OCI-LY1 (cell line): ENCODE measurements at regions not wholly inside any gene's neighbourhood (a gene's known extent, or its start where the extent isn't known, plus 50 kb on each side); places are given as distances from the start of the nearest gene placed in this dataset.

ENCODE experiments used
- H2AFZ ChIP-seq: fragments of 200-600 bp; sonication (generic), shearing (Covaris generic); 2 replicates; pipeline ENCODE4 v1.6.0; 2014; ENCODE audit warnings: antibody characterized with exemption, mild to moderate bottlenecking, low read length
- H3F3A ChIP-seq: fragments of 200-600 bp; sonication (generic), shearing (Covaris generic); 2 replicates; pipeline ENCODE4 v1.6.0; 2014; ENCODE audit warnings: mild to moderate bottlenecking, antibody characterized with exemption, low read length, moderate library complexity; ENCODE audit not compliant: insufficient read depth
- H3K27ac ChIP-seq: fragments of 200-600 bp; sonication (generic); 2 replicates; pipeline ENCODE4 v1.5.1; 2014; ENCODE audit warnings: low read length, mixed run types, mild to moderate bottlenecking, low read depth; ENCODE audit not compliant: poor library complexity, severe bottlenecking
- H3K27me3 ChIP-seq: fragments of 200-600 bp; sonication (generic); 2 replicates; pipeline ENCODE4 v1.6.0; 2014; ENCODE audit warnings: antibody characterized with exemption, mild to moderate bottlenecking, low read length, moderate library complexity; ENCODE audit not compliant: insufficient read depth
- H3K36me3 ChIP-seq: fragments of 200-600 bp; sonication (generic); 2 replicates; pipeline ENCODE4 v1.6.1; 2014; ENCODE audit warnings: mild to moderate bottlenecking, antibody characterized with exemption, low read length, moderate library complexity, mixed read lengths; ENCODE audit not compliant: insufficient read depth
- H3K4me1 ChIP-seq: fragments of 200-600 bp; sonication (generic); 2 replicates; pipeline ENCODE4 v1.5.1; 2014; ENCODE audit warnings: mild to moderate bottlenecking, low read length, moderate library complexity; ENCODE audit not compliant: insufficient read depth, severe bottlenecking
- H3K4me2 ChIP-seq: fragments of 200-600 bp; sonication (generic), shearing (Covaris generic); 2 replicates; pipeline ENCODE4 v1.6.1; 2014; ENCODE audit warnings: low read length
- H3K4me3 ChIP-seq: fragments of 200-600 bp; sonication (generic); 2 replicates; pipeline ENCODE4 v1.5.1; 2014; ENCODE audit warnings: low read length, low read depth, mild to moderate bottlenecking, mixed read lengths; ENCODE audit not compliant: poor library complexity, severe bottlenecking
- H3K79me2 ChIP-seq: fragments of 200-600 bp; shearing (Covaris generic); 2 replicates; pipeline ENCODE4 v1.6.1; 2016; ENCODE audit warnings: mixed run types, low read length, mixed read lengths; ENCODE audit not compliant: insufficient read depth
- H3K9ac ChIP-seq: fragments of 200-600 bp; sonication (generic), shearing (Covaris generic); 2 replicates; pipeline ENCODE4 v1.6.1; 2014; ENCODE audit warnings: mild to moderate bottlenecking, low read length, mixed read lengths
- H3K9me2 ChIP-seq: fragments of 200-600 bp; sonication (generic), shearing (Covaris generic); 2 replicates; pipeline ENCODE4 v1.6.1; 2014; ENCODE audit warnings: low read depth, mild to moderate bottlenecking, low read length, mixed read lengths
- H3K9me3 ChIP-seq: fragments of 200-600 bp; shearing (Covaris generic); 2 replicates; pipeline ENCODE4 v1.6.1; 2014; ENCODE audit warnings: low read length, mixed read lengths
- H4K20me1 ChIP-seq: fragments of 200-600 bp; sonication (generic), shearing (Covaris generic); 2 replicates; pipeline ENCODE4 v1.6.0; 2016; ENCODE audit warnings: mild to moderate bottlenecking, low read length; ENCODE audit not compliant: insufficient read depth
- EZH2 ChIP-seq: fragments of 200-600 bp; sonication (generic), shearing (Covaris generic); IDR thresholded peaks from 2 replicates; pipeline ENCODE4 v1.8.0; 2017; ENCODE audit warnings: borderline replicate concordance, mixed run types, mild to moderate bottlenecking, antibody characterized with exemption, low read length, moderate library complexity, mixed read lengths
- TF ChIP-seq, protein P1 (sequence below): fragments of 200-600 bp; sonication (generic), shearing (Covaris generic); IDR thresholded peaks from 2 replicates; pipeline ENCODE4 v1.5.1; 2017; ENCODE audit warnings: mild to moderate bottlenecking, antibody characterized with exemption, low read length, moderate library complexity, mixed read lengths

DNA sequence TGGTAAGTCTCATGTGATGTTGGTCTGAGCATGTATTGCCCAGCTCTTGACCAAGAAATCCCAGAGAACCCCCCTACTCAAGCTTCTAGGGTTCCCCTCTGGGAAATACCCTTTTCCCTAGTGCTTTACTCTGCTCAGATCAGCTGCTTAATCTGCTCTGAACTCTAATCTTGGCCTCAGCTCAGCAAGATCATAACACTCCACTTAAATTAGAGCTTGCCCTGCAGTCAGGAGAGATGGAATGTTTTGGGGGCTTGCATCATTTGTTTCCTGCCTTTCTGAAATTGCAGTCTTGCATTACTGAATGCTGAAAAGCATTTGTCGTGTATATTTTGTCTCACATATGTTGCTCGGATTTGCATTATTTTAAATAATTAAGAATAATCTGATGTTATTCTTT lies 1153.6 kb downstream of the FSTL5 start:
- Histone ChIP-seq H3K4me1 (no peaks in the 10 kb centered on the region), H4K20me1 (no peaks in the 10 kb centered on the region), H3K27ac (no peak overlapping the region), H3K36me3 (no peaks in the 10 kb centered on the region), H2AFZ (no peak overlapping the region), H3K79me2 (no peaks in the 10 kb centered on the region), H3K9me2 (no peaks in the 10 kb centered on the region), H3K9me3 (no peaks in the 10 kb centered on the region), H3K4me3 (no peak overlapping the region), H3K27me3 (no peaks in the 10 kb centered on the region), H3K9ac (no peak overlapping the region), H3F3A (no peaks in the 10 kb centered on the region), H3K4me2 (no peak overlapping the region)
- no peak for TF ChIP-seq EZH2
- TF ChIP-seq, protein P1, sequence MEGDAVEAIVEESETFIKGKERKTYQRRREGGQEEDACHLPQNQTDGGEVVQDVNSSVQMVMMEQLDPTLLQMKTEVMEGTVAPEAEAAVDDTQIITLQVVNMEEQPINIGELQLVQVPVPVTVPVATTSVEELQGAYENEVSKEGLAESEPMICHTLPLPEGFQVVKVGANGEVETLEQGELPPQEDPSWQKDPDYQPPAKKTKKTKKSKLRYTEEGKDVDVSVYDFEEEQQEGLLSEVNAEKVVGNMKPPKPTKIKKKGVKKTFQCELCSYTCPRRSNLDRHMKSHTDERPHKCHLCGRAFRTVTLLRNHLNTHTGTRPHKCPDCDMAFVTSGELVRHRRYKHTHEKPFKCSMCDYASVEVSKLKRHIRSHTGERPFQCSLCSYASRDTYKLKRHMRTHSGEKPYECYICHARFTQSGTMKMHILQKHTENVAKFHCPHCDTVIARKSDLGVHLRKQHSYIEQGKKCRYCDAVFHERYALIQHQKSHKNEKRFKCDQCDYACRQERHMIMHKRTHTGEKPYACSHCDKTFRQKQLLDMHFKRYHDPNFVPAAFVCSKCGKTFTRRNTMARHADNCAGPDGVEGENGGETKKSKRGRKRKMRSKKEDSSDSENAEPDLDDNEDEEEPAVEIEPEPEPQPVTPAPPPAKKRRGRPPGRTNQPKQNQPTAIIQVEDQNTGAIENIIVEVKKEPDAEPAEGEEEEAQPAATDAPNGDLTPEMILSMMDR = no peak
